HG02970 (cell line): ENCODE measurements at regions not wholly inside any gene's neighbourhood (a gene's known extent, or its start where the extent isn't known, plus 50 kb on each side); places are given as distances from the start of the nearest gene placed in this dataset.

ENCODE experiments used
- ATAC-seq: cut with Tn5 transposase; IDR thresholded peaks from one replicate; pipeline ENCODE4 v1.9.1; 2021; ENCODE audit warnings: mild to moderate bottlenecking, moderate library complexity, moderate number of reproducible peaks; ENCODE audit not compliant: unreplicated experiment, low FRiP score

- ATAC-seq, result no peak
Observed at GRCh38 chr21:35319684-35320283, 270.7 kb upstream of the RUNX1 start.

- ATAC-seq, result no peak
Observed at GRCh38 chr21:35316933-35317332, 267.8 kb upstream of the RUNX1 start.

- ATAC-seq, result no peak
Observed at GRCh38 chr21:35316456-35316855, 267.4 kb upstream of the RUNX1 start.

GRCh38 chr21:35314857-35315582, 265.9 kb upstream of the RUNX1 start:
- no peak for ATAC-seq

- ATAC-seq, result no peak
Observed at GRCh38 chr21:35311985-35312384, 262.9 kb upstream of the RUNX1 start.

GRCh38 chr21:35309316-35309715, 260.2 kb upstream of the RUNX1 start:
- no peak for ATAC-seq

- ATAC-seq, result no peak
Observed at GRCh38 chr21:35303085-35303484, 254.0 kb upstream of the RUNX1 start.

- ATAC-seq, result no peak
Observed at GRCh38 chr21:35298757-35299156, 249.7 kb upstream of the RUNX1 start.

- no peak for ATAC-seq
Observed at GRCh38 chr21:35297665-35298064, 248.6 kb upstream of the RUNX1 start.

- ATAC-seq, result no peak
Observed at GRCh38 chr21:35294231-35294898, 245.3 kb upstream of the RUNX1 start.

- no peak for ATAC-seq
Observed at GRCh38 chr21:35291973-35292627, 243.0 kb upstream of the RUNX1 start.

- ATAC-seq, result no peak
Observed at GRCh38 chr21:35291034-35291433, 241.9 kb upstream of the RUNX1 start.

GRCh38 chr21:35288238-35288637, 239.1 kb upstream of the RUNX1 start:
- no peak for ATAC-seq

GRCh38 chr21:35284199-35284598, 235.1 kb upstream of the RUNX1 start:
- no peak for ATAC-seq

- no peak for ATAC-seq
Observed at GRCh38 chr21:35282944-35283343, 233.8 kb upstream of the RUNX1 start.

- no peak for ATAC-seq
Observed at GRCh38 chr21:35281956-35282355, 232.9 kb upstream of the RUNX1 start.

- no peak for ATAC-seq
Observed at GRCh38 chr21:35280231-35280630, 231.1 kb upstream of the RUNX1 start.

- ATAC-seq, result no peak
Observed at GRCh38 chr21:35275776-35276175, 226.7 kb upstream of the RUNX1 start.

- ATAC-seq, result no peak
Observed at GRCh38 chr21:35274923-35275322, 225.8 kb upstream of the RUNX1 start.

GRCh38 chr21:35274090-35274489, 225.0 kb upstream of the RUNX1 start:
- no peak for ATAC-seq

- ATAC-seq, result no peak
Observed at GRCh38 chr21:35273333-35273732, 224.2 kb upstream of the RUNX1 start.
